HAP-1 (cell line): ENCODE measurements at regions not wholly inside any gene's neighbourhood (a gene's known extent, or its start where the extent isn't known, plus 50 kb on each side); places are given as distances from the start of the nearest gene placed in this dataset.

Experiments used
- DNase-seq, 2 experiments: peaks; one replicate each; pipeline ENCODE4 v3.0.0-alpha.2; 2016 to 2020; ENCODE audit warnings: low spot score in 2 of 2
- H3K27me3 ChIP-seq: fragments of 250-450 bp; sonication (Bioruptor Pico); 2 replicates; pipeline ENCODE4 v1.5.1; 2020; ENCODE audit warnings: low read depth, mild to moderate bottlenecking, moderate library complexity
- H3K36me3 ChIP-seq: fragments of 250-450 bp; sonication (Bioruptor Pico); replicated peaks from 2 replicates; pipeline ENCODE4 v1.5.1; 2020; ENCODE audit warnings: mild to moderate bottlenecking
- H3K4me1 ChIP-seq: fragments of 250-450 bp; sonication (Bioruptor Pico); 2 replicates; pipeline ENCODE4 v1.5.1; 2020; ENCODE audit warnings: mild to moderate bottlenecking
- H3K4me3 ChIP-seq: fragments of 250-450 bp; sonication (Bioruptor Pico); 2 replicates; pipeline ENCODE4 v1.5.1; 2020; ENCODE audit warnings: mild to moderate bottlenecking, moderate library complexity
- H3K9me3 ChIP-seq: fragments of 250-450 bp; sonication (Bioruptor Pico); 2 replicates; pipeline ENCODE4 v1.5.1; 2020; ENCODE audit warnings: mild to moderate bottlenecking, moderate library complexity
- in situ Hi-C: fragments of 300-500 bp; cut with MboI; formaldehyde crosslinking; loops from 3 replicates; pipeline ENCODE4 v1.14.3; 2020; ENCODE audit warnings: low sequenced_read_pairs, inconsistent platforms, mixed read lengths

DNA sequence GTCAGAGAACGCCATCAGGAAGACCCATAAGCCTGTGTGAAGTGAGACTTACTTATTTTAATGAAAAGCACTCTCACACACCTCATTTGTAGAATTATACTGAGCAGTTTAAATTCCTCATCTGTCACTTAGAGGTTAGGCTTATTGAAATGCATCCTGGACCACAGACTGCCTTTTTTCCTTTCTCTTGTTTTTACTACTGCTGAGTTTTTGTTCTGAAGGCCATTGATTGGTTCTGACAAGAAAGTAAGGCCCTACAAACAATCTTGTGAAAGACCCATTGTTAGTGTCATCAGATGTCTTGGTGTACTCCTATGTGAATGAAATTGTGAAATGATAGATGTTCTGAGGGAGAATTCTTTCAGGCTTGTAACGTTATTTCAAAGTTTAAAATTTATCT lies 1343.3 kb upstream of the ADGRL2 start:
- no peaks in the 10 kb centered on the region for H3K36me3 ChIP-seq
- no peaks in the 10 kb centered on the region for H3K9me3 ChIP-seq
- peaks cover 8% of the 10 kb centered on the region for H3K4me1 ChIP-seq
- in situ Hi-C loops, result no loop called here
- H3K4me3 ChIP-seq, result no peak overlapping the region
- peak in 1 of 2 experiments; percentile 67 for DNase-seq
- H3K27me3 ChIP-seq, result no peaks in the 10 kb centered on the region

- no peak for DNase-seq
- in situ Hi-C loops, result no loop called here
- no peaks in the 10 kb centered on the region for H3K27me3 ChIP-seq
- no peak overlapping the region for H3K4me3 ChIP-seq
- no peaks in the 10 kb centered on the region for H3K36me3 ChIP-seq
- H3K4me1 ChIP-seq, result peaks cover 8% of the 10 kb centered on the region
- no peaks in the 10 kb centered on the region for H3K9me3 ChIP-seq
Observed at GRCh38 chr1:80453775-80454174, 1347.0 kb upstream of the ADGRL2 start.

DNA sequence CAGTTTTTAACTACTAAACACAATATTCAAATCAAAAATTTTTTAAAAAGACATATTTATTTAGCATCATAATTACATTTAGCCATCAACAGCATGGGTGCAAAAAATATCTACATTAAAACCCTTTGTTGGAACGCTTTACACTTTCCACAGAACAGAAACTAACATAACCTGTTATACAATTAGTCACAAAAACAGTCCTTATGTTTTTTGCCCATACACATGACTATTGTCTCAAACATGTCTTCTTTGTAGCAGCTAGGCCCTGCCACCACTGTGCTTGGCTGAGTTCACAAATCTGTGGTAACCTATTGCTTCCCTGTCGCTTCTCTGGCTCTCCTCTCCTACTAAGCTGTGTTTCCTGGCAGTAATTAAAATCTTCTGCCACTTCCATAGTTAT lies 1350.0 kb upstream of the ADGRL2 start:
- Histone ChIP-seq H3K27me3 (no peaks in the 10 kb centered on the region), H3K4me3 (no peak overlapping the region), H3K4me1 (no peaks in the 10 kb centered on the region), H3K9me3 (no peaks in the 10 kb centered on the region), H3K36me3 (no peaks in the 10 kb centered on the region)
- in situ Hi-C loops, result no loop called here
- no peak for DNase-seq

DNA sequence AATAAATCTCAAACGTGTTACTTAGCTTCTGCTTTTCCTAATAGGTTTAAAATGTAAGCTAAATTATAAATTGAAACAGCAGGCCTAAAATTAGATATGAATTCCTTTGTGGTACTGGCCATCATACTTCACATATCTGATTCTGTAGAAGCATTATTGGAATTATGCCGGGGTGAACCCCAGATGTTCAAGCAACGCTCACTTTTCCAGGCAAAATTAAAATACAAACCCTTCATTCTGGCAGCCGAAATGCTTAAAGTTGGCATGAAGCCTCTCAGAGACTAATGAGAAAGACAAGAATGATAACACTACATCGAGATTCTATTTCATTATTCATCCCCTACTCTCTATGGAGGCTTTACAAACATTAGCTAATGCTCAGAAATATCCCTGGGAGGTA lies 1352.7 kb upstream of the ADGRL2 start:
- DNase-seq, result no peak
- Histone ChIP-seq H3K4me1 (no peaks in the 10 kb centered on the region), H3K27me3 (no peaks in the 10 kb centered on the region), H3K36me3 (no peaks in the 10 kb centered on the region), H3K9me3 (no peaks in the 10 kb centered on the region), H3K4me3 (no peak overlapping the region)
- in situ Hi-C loops, result no loop called here

DNA sequence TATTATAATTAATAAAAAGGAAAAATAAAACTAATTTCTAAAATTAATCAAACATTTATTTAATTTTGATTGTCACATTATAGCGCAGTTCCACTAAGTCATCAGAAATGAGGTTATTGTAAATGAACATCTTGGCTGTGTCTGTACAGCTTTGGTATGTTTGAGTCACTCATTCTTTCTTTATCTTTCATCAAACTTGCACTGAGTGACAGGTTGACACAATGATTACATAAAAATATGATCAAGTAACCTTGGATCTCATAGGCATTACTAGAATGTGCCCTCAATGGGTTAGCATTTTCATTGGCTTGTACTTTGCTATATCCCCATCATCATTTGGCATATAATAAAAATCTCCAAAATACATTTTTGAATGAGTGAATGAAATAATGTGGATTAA lies 1353.2 kb upstream of the ADGRL2 start:
- no peaks in the 10 kb centered on the region for H3K36me3 ChIP-seq
- H3K27me3 ChIP-seq, result no peaks in the 10 kb centered on the region
- DNase-seq, result no peak

GRCh38 chr1:80445033-80445432 lies 1355.7 kb upstream of the ADGRL2 start:
- H3K36me3 ChIP-seq, result no peaks in the 10 kb centered on the region
- no peaks in the 10 kb centered on the region; the same call in 1 of the 2 replicates for H3K4me1 ChIP-seq
- no peaks in the 10 kb centered on the region for H3K27me3 ChIP-seq
- H3K9me3 ChIP-seq, result no peaks in the 10 kb centered on the region
- in situ Hi-C loops, result no loop called here
- no peak for DNase-seq
- no peak overlapping the region for H3K4me3 ChIP-seq

More for the DNA sequence above, 1353.2 kb upstream of the ADGRL2 start:
- no peaks in the 10 kb centered on the region for H3K4me1 ChIP-seq
- no peaks in the 10 kb centered on the region for H3K9me3 ChIP-seq
- no peak overlapping the region for H3K4me3 ChIP-seq
- in situ Hi-C loops, result no loop called here

- no peaks in the 10 kb centered on the region for H3K27me3 ChIP-seq
- DNase-seq, result no peak
Observed at GRCh38 chr1:80444171-80444570, 1356.6 kb upstream of the ADGRL2 start.

GRCh38 chr1:80441664-80442063 lies 1359.1 kb upstream of the ADGRL2 start:
- no peak for DNase-seq
- in situ Hi-C loops, result no loop called here
- H3K9me3 ChIP-seq, result no peaks in the 10 kb centered on the region
- no peaks in the 10 kb centered on the region for H3K27me3 ChIP-seq
- H3K36me3 ChIP-seq, result no peaks in the 10 kb centered on the region
- no peaks in the 10 kb centered on the region; the same call in 1 of the 2 replicates for H3K4me1 ChIP-seq
- no peak overlapping the region for H3K4me3 ChIP-seq

More at GRCh38 chr1:80444171-80444570, 1356.6 kb upstream of the ADGRL2 start:
- Histone ChIP-seq H3K9me3 (no peaks in the 10 kb centered on the region), H3K4me1 (no peaks in the 10 kb centered on the region; the same call in 1 of the 2 replicates), H3K36me3 (no peaks in the 10 kb centered on the region), H3K4me3 (no peak overlapping the region)
- in situ Hi-C loops, result no loop called here

DNA sequence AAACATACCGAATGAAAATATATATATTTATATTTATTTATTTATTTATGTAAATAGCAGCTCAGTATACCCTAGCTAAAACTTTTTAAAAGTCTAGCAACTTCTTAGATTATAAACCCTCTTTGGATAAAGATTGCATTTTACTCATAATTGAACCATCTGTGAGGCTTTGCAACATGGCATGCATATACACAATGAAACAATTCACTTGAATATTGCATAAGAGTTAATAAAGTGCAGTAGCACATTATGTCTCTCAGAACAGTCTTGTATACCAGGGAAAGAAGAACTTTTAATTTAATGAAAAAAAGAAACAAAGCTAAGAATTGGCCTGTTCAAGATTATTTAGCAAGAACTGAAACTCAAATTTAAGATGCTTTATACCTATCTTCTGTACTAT lies 1363.9 kb upstream of the ADGRL2 start:
- in situ Hi-C loops, result no loop called here

GRCh38 chr1:80427881-80428280 lies 1372.9 kb upstream of the ADGRL2 start:
- Histone ChIP-seq H3K36me3 (no peaks in the 10 kb centered on the region), H3K9me3 (no peaks in the 10 kb centered on the region), H3K27me3 (no peaks in the 10 kb centered on the region), H3K4me3 (no peak overlapping the region), H3K4me1 (no peaks in the 10 kb centered on the region)
- no peak for DNase-seq
- in situ Hi-C loops, result no loop called here

More for the DNA sequence above, 1363.9 kb upstream of the ADGRL2 start:
- Histone ChIP-seq H3K9me3 (no peaks in the 10 kb centered on the region), H3K4me3 (no peak overlapping the region), H3K4me1 (no peaks in the 10 kb centered on the region; the same call in 1 of the 2 replicates), H3K36me3 (no peaks in the 10 kb centered on the region), H3K27me3 (no peaks in the 10 kb centered on the region)
- peak in 1 of 2 experiments; percentile 5 for DNase-seq

GRCh38 chr1:80424249-80424648 lies 1376.5 kb upstream of the ADGRL2 start:
- Histone ChIP-seq H3K4me1 (no peaks in the 10 kb centered on the region), H3K27me3 (no peaks in the 10 kb centered on the region), H3K4me3 (no peak overlapping the region), H3K36me3 (no peaks in the 10 kb centered on the region), H3K9me3 (no peaks in the 10 kb centered on the region)
- no peak for DNase-seq
- in situ Hi-C loops, result no loop called here

- in situ Hi-C loops, result no loop called here
- no peak for DNase-seq
Observed at GRCh38 chr1:80418134-80418533, 1382.6 kb upstream of the ADGRL2 start.

GRCh38 chr1:80417671-80418070 lies 1383.1 kb upstream of the ADGRL2 start:
- no peaks in the 10 kb centered on the region for H3K36me3 ChIP-seq
- in situ Hi-C loops, result no loop called here
- no peaks in the 10 kb centered on the region for H3K4me1 ChIP-seq
- DNase-seq, result no peak
- no peak overlapping the region for H3K4me3 ChIP-seq
- 0 out of 2 replicates have a peak, but pooled peaks cover 2% of the 10 kb centered on the region for H3K27me3 ChIP-seq
- no peaks in the 10 kb centered on the region for H3K9me3 ChIP-seq

More at GRCh38 chr1:80418134-80418533, 1382.6 kb upstream of the ADGRL2 start:
- Histone ChIP-seq H3K9me3 (no peaks in the 10 kb centered on the region), H3K36me3 (no peaks in the 10 kb centered on the region), H3K4me1 (no peaks in the 10 kb centered on the region), H3K27me3 (no peaks in the 10 kb centered on the region), H3K4me3 (no peak overlapping the region)

GRCh38 chr1:80413969-80414368 lies 1386.8 kb upstream of the ADGRL2 start:
- Histone ChIP-seq H3K9me3 (no peaks in the 10 kb centered on the region), H3K4me1 (no peaks in the 10 kb centered on the region), H3K27me3 (0 out of 2 replicates have a peak, but pooled peaks cover 2% of the 10 kb centered on the region), H3K4me3 (no peak overlapping the region), H3K36me3 (no peaks in the 10 kb centered on the region)
- DNase-seq, result no peak
- in situ Hi-C loops, result no loop called here

DNA sequence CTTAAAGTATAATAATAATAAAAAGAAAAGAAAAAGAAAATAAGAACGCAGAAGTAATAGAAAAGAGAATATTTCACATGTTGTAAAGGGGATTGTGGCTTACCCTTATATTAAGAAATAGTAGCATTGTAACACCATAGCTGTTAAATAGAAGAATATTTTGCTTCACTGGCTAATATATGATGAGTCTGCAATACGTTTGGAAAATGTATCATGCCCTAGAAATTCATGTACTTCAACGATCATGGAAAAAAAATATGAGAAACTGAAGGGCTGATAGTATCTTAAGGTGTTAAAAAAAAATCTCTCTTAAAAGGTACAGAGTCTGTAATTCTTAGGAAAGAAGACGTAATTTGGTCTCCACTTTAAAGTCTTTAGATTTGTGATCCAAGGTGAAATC lies 1390.5 kb upstream of the ADGRL2 start:
- DNase-seq, result no peak
- H3K9me3 ChIP-seq, result no peaks in the 10 kb centered on the region
- H3K36me3 ChIP-seq, result no peaks in the 10 kb centered on the region
- 0 out of 2 replicates have a peak, but pooled peaks cover 2% of the 10 kb centered on the region for H3K27me3 ChIP-seq
- in situ Hi-C loops, result no loop called here
- H3K4me1 ChIP-seq, result no peaks in the 10 kb centered on the region
- no peak overlapping the region for H3K4me3 ChIP-seq
